ENCODE measurements at regions not wholly inside any gene's neighbourhood (a gene's known extent, or its start where the extent isn't known, plus 50 kb on each side); places are given as distances from the start of the nearest gene placed in this dataset.

DNA sequence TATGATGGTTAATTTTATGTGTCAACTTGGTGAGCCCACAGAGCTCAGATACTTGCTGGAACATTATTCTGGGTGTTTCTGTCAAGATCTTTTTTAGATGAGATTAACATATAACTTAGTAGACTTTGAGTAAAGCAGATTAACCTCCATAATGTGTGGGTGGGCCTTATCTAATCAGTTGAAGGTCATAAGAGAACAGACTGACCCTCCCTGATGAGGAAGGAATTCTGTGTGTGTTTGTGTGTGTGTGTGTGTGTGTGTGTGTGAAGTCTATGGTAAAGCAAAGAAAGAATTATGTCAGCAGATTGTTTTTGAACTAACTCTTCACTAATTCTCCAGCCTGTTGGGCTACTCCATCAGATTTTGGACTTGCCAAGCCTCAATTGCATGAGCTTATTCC, 232.2 kb upstream of the MEX3C start:
- no peak overlapping the region for H3K4me3 ChIP-seq (ENCODE audit: low read depth, low read length)
- TF ChIP-seq, protein P1, sequence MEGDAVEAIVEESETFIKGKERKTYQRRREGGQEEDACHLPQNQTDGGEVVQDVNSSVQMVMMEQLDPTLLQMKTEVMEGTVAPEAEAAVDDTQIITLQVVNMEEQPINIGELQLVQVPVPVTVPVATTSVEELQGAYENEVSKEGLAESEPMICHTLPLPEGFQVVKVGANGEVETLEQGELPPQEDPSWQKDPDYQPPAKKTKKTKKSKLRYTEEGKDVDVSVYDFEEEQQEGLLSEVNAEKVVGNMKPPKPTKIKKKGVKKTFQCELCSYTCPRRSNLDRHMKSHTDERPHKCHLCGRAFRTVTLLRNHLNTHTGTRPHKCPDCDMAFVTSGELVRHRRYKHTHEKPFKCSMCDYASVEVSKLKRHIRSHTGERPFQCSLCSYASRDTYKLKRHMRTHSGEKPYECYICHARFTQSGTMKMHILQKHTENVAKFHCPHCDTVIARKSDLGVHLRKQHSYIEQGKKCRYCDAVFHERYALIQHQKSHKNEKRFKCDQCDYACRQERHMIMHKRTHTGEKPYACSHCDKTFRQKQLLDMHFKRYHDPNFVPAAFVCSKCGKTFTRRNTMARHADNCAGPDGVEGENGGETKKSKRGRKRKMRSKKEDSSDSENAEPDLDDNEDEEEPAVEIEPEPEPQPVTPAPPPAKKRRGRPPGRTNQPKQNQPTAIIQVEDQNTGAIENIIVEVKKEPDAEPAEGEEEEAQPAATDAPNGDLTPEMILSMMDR (IDR thresholded peaks at IDR 0.05; ENCODE audit: control insufficient read depth, extremely low read depth, insufficient read depth) = no peak
- DNase-seq (ENCODE audit: low read depth) = no peak

DNA sequence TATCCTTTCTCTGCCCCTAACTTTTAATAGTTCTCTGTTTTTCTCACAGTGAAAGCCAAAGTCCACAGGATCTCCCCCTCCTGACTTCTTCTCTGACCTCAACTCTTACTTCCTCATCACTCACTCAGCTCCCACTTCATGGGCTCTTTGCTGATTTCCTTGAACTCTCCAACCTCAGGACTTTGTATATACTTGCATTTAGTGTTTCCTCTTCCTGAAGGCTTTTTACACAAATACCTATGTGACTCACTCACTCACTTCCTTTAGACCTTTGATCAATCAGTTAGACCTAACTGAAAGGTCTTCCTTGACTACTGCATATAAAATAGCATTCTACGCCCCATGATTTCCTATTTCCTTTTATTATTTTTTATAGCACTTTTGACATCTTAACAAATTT, 233.1 kb upstream of the MEX3C start:
- no peak for DNase-seq (ENCODE audit: low read depth)
- H3K4me3 ChIP-seq (ENCODE audit: low read depth, low read length) = no peak overlapping the region
- TF ChIP-seq, protein P1 (IDR thresholded peaks at IDR 0.05; ENCODE audit: control insufficient read depth, extremely low read depth, insufficient read depth) = no peak

DNA sequence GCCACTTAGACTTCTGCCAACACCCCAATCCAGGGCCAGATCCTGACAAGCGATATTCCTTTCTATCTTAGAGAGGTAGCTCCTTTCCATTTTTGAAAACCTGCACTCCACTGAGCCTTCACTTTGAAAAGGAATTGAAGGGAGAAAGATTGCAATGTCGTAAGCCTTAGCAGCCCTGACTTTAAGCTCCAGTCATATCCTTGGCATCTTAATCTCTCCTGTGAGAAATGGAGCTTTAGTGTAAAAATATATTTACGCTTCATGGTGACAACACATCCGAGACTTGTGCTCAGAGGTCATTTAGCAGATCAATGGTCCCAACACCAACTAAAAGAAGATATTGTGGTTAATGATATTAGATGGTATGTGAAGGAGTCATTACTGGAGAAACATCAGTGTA, 235.8 kb upstream of the MEX3C start:
- no peak overlapping the region for H3K4me3 ChIP-seq (ENCODE audit: low read depth, low read length)
- TF ChIP-seq, protein P1 (IDR thresholded peaks at IDR 0.05; ENCODE audit: control insufficient read depth, extremely low read depth, insufficient read depth) = no peak
- no peak for DNase-seq (ENCODE audit: low read depth)

DNA sequence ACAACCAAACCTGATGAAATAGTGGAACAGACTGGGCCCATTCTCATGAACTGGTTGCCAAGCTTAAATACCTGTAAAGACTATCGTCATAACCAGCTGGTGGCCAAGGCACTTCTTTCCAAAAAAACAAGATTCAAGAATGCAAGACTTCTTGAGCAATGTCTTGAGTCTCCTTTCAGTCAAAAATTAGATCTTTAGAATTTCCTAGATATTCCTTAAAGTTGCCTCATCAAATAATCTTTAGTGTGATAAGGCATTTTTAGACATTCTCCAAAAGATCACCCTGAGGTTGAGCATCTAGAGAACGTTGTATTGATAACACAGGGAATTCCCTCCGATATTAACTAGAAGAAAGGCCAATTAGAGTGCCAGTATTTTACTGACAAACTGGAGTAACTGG, 236.4 kb upstream of the MEX3C start:
- no peak for DNase-seq (ENCODE audit: low read depth)
- no peak overlapping the region for H3K4me3 ChIP-seq (ENCODE audit: low read depth, low read length)
- TF ChIP-seq, protein P1 (IDR thresholded peaks at IDR 0.05; ENCODE audit: control insufficient read depth, extremely low read depth, insufficient read depth) = no peak

DNA sequence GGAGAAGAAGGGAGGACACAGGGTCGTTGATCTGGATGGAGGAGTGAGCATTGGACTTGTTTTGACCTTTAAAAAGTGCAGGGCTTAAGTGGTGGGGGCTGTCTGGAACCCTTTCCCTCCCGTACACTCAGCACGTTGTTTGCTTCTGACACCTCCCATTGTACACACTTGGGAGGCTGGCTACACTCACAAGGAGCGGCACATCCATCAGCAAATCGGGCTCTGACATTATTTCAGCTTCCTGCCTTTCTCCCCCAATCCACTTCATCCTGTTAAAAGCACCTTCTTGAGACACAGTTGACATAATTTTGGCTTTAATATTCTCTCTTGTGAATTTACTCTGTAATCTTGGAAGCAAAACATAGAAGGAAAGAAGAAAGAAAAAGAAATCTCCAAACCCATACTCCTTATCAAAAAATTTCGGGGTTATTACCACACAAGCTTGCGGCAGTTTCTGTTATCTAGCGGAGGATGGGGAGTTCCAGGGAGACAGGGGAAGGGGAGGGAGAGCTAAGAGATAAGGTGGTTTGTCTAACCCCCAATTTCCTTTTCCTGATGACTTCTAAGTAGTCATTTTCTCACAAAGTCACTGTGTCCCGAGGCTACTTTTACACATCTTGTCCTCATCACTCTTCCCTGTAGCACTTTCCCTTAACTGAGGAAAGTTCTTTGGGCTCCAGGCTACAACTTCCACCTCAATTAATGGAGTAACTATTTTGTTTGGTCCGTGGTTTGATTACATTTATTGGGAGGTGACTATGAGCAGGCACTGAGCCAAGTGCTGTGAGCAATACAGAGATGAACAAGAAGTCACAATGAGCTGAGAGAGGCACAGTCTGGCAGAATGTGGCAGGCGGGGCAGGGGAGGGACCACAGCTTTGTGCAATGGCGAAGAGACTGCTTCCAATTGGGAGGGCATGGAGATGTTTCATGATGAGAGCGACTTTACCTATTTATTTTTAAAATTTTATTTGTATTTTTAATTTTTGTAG, 240.1 kb upstream of the MEX3C start:
- no peak overlapping the region for H3K4me3 ChIP-seq (ENCODE audit: low read depth, low read length)
- DNase-seq (ENCODE audit: low read depth) = no peak
- TF ChIP-seq, protein P1 (IDR thresholded peaks at IDR 0.05; ENCODE audit: control insufficient read depth, extremely low read depth, insufficient read depth) = no peak

DNA sequence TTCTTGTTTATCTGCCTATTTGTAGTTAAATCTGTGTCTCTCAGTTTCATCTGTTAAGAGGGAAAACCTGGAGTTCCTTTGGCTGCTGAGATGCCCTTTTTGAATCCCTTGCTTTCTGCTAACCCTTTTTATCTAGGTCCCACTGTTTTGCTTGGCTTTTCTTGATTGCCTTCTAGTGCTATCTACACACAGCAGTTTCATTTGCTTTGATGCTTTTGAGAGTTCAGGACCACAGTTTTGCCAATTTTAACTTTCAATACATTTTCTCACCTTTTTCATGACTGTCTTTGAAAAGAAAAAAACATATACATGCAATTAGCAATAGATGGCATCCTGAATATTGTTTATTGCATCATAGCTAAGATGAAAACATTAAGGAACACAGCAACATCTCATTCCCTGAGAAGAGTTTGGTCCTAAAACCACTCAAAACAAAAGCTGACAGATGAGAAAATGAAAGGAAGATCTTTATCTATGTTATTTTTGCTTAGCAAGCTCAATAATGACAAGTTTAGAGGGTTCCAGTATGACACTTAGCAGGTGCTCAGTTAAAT, 241.4 kb upstream of the MEX3C start:
- H3K4me3 ChIP-seq (ENCODE audit: low read depth, low read length) = no peak overlapping the region
- DNase-seq (ENCODE audit: low read depth) = no peak
- TF ChIP-seq, protein P1 (IDR thresholded peaks at IDR 0.05; ENCODE audit: control insufficient read depth, extremely low read depth, insufficient read depth) = no peak

All from LNCaP clone FGC (cell line).